ENCODE measurements at regions not wholly inside any gene's neighbourhood (a gene's known extent, or its start where the extent isn't known, plus 50 kb on each side); places are given as distances from the start of the nearest gene placed in this dataset.

- Histone ChIP-seq H3K9me3 (ENCODE audit: low read length) (no peaks in the 10 kb centered on the region), H3K36me3 (ENCODE audit: insufficient read depth, low read length) (no peaks in the 10 kb centered on the region), H3K4me2 (ENCODE audit: low read length) (no peak overlapping the region), H3K27me3 (ENCODE audit: insufficient read depth, low read depth, low read length) (no peaks in the 10 kb centered on the region), H2AFZ (ENCODE audit: low read depth, low read length) (no peak overlapping the region), H3K9me2 (ENCODE audit: insufficient read depth, low read length) (no peaks in the 10 kb centered on the region), H3F3A (ENCODE audit: insufficient read depth, low read length, poor library complexity, severe bottlenecking) (no peaks in the 10 kb centered on the region), H3K9ac (ENCODE audit: low read length) (no peak overlapping the region), H3K4me3 (ENCODE audit: low read length) (no peak overlapping the region), H3K27ac (ENCODE audit: low read length) (no peak overlapping the region), H4K20me1 (ENCODE audit: insufficient read depth) (no peaks in the 10 kb centered on the region), H3K79me2 (replicated peaks; ENCODE audit: insufficient read depth, low read length) (no peaks in the 10 kb centered on the region)
- no peak for TF ChIP-seq CTCF (IDR thresholded peaks at IDR 0.05; ENCODE audit: poor library complexity, severe bottlenecking)
- TF ChIP-seq MXI1 (conservative IDR thresholded peaks at IDR 0.05; ENCODE audit: poor library complexity, severe bottlenecking) = no peak
- no peak for TF ChIP-seq POLR2AphosphoS5 (IDR thresholded peaks at IDR 0.05)
- TF ChIP-seq EZH2 (IDR thresholded peaks at IDR 0.05; ENCODE audit: borderline replicate concordance, insufficient read depth, low read length, poor library complexity, severe bottlenecking) = no peak
- TF ChIP-seq TAF1 (IDR thresholded peaks at IDR 0.05; ENCODE audit: low read depth) = no peak
- no peak for TF ChIP-seq SMC3 (conservative IDR thresholded peaks at IDR 0.05; ENCODE audit: poor library complexity)
- TF ChIP-seq EP300 (conservative IDR thresholded peaks at IDR 0.05; ENCODE audit: poor library complexity, severe bottlenecking) = no peak
- TF ChIP-seq RAD21 (conservative IDR thresholded peaks at IDR 0.05) = no peak
- no peak for TF ChIP-seq REST (IDR thresholded peaks at IDR 0.05; ENCODE audit: borderline replicate concordance)
Measured at GRCh38 chr6:74467533-74468215, 738.2 kb downstream of the COL12A1 start.

GRCh38 chr6:74466572-74466971 lies 739.3 kb downstream of the COL12A1 start:
- Histone ChIP-seq H3K4me2 (ENCODE audit: low read length) (no peak overlapping the region), H3K9ac (ENCODE audit: low read length) (no peak overlapping the region), H3K79me2 (replicated peaks; ENCODE audit: insufficient read depth, low read length) (no peaks in the 10 kb centered on the region), H3F3A (ENCODE audit: insufficient read depth, low read length, poor library complexity, severe bottlenecking) (no peaks in the 10 kb centered on the region), H2AFZ (ENCODE audit: low read depth, low read length) (no peak overlapping the region), H4K20me1 (ENCODE audit: insufficient read depth) (no peaks in the 10 kb centered on the region), H3K4me3 (ENCODE audit: low read length) (no peak overlapping the region), H3K27ac (ENCODE audit: low read length) (no peak overlapping the region), H3K9me2 (ENCODE audit: insufficient read depth, low read length) (no peaks in the 10 kb centered on the region), H3K27me3 (ENCODE audit: insufficient read depth, low read depth, low read length) (no peaks in the 10 kb centered on the region), H3K9me3 (ENCODE audit: low read length) (no peaks in the 10 kb centered on the region), H3K36me3 (ENCODE audit: insufficient read depth, low read length) (no peaks in the 10 kb centered on the region)
- no peak for TF ChIP-seq TAF1 (IDR thresholded peaks at IDR 0.05; ENCODE audit: low read depth)

Data from neural cell (in vitro differentiated cells).